HepG2 (cell line): ENCODE measurements at regions not wholly inside any gene's neighbourhood (a gene's known extent, or its start where the extent isn't known, plus 50 kb on each side); places are given as distances from the start of the nearest gene placed in this dataset.

Source experiments
- ARID3A ChIP-seq: IDR thresholded peaks from 2 replicates; pipeline ENCODE4 v1.6.1; 2012; ENCODE audit warnings: low read depth, low read length, improper control_type of control experiment
- ATF3 ChIP-seq: sonication (generic); formaldehyde crosslinking; IDR thresholded peaks from 2 replicates; pipeline ENCODE4 v1.4.0; 2020; ENCODE audit warnings: missing genetic modification reagents
- ELF3 ChIP-seq: IDR thresholded peaks from 2 replicates; pipeline ENCODE4 v1.6.1; 2016; ENCODE audit warnings: missing genetic modification reagents, missing compliant biosample characterization
- FLYWCH1 ChIP-seq: sonication (generic); formaldehyde crosslinking; IDR thresholded peaks from 2 replicates; pipeline ENCODE4 v1.8.1; 2023; ENCODE audit warnings: mild to moderate bottlenecking, missing genetic modification reagents
- GATAD2A ChIP-seq: IDR thresholded peaks from 2 replicates; pipeline ENCODE4 v1.6.1; 2016
- HNF4A ChIP-seq: sonication (generic); formaldehyde crosslinking; IDR thresholded peaks from 2 replicates; pipeline ENCODE4 v1.4.0; 2020; ENCODE audit warnings: missing genetic modification reagents
- MTF2 ChIP-seq: sonication (generic); formaldehyde crosslinking; IDR thresholded peaks from 2 replicates; pipeline ENCODE4 v1.5.0; 2020; ENCODE audit warnings: missing genetic modification reagents, borderline replicate concordance
- MXD4 ChIP-seq: IDR thresholded peaks from 2 replicates; pipeline ENCODE4 v1.6.1; 2016; ENCODE audit warnings: mild to moderate bottlenecking, missing biosample characterization, missing genetic modification reagents
- NR0B2 ChIP-seq: sonication (generic); formaldehyde crosslinking; IDR thresholded peaks from 2 replicates; pipeline ENCODE4 v1.4.0; 2020; ENCODE audit warnings: mild to moderate bottlenecking, missing genetic modification reagents
- PHF5A ChIP-seq: IDR thresholded peaks from one replicate; pipeline ENCODE4 v1.6.1; 2018; ENCODE audit warnings: low read depth, missing genetic modification reagents; ENCODE audit not compliant: unreplicated experiment
- RFXANK ChIP-seq: IDR thresholded peaks from 2 replicates; pipeline ENCODE4 v1.6.1; 2016
- ZBTB10 ChIP-seq: sonication (generic); formaldehyde crosslinking; IDR thresholded peaks from 2 replicates; pipeline ENCODE4 v1.4.0; 2020; ENCODE audit warnings: missing genetic modification reagents, borderline replicate concordance
- ZNF143 ChIP-seq: sonication (generic); formaldehyde crosslinking; IDR thresholded peaks from 2 replicates; pipeline ENCODE4 v1.4.0; 2020; ENCODE audit warnings: missing genetic modification reagents
- ZNF18 ChIP-seq: sonication (generic); formaldehyde crosslinking; IDR thresholded peaks from 2 replicates; pipeline ENCODE4 v1.8.0; 2022; ENCODE audit warnings: mild to moderate bottlenecking, missing genetic modification reagents; ENCODE audit not compliant: insufficient replicate concordance
- ZNF337 ChIP-seq: sonication (generic); formaldehyde crosslinking; IDR thresholded peaks from 2 replicates; pipeline ENCODE4 v1.5.1; 2020; ENCODE audit warnings: missing genetic modification reagents, low read depth, mild to moderate bottlenecking, borderline replicate concordance
- ZNF549 ChIP-seq: sonication (generic); formaldehyde crosslinking; IDR thresholded peaks from 2 replicates; pipeline ENCODE4 v1.5.0; 2020; ENCODE audit warnings: missing genetic modification reagents
- ZNF580 ChIP-seq: IDR thresholded peaks from 2 replicates; pipeline ENCODE4 v1.6.1; 2016; ENCODE audit warnings: low read depth, borderline replicate concordance
- ZNF784 ChIP-seq: sonication (generic); formaldehyde crosslinking; IDR thresholded peaks from 2 replicates; pipeline ENCODE4 v1.5.1; 2020; ENCODE audit warnings: missing genetic modification reagents, mild to moderate bottlenecking, borderline replicate concordance

GRCh38 chrX:20515841-20516461 lies 249.2 kb upstream of the RPS6KA3 start (continued):
- TF ChIP-seq NR0B2 (CRISPR knock-in tag) (no peak), ATF3 (CRISPR knock-in tag) (no peak), MXD4 (CRISPR knock-in tag) (no peak), FLYWCH1 (CRISPR knock-in tag) (no peak), PHF5A (CRISPR knock-in tag) (no peak), RFXANK (CRISPR knock-in tag) (no peak), ZNF784 (CRISPR knock-in tag) (no peak), ELF3 (peak; percentile 88), ZNF337 (CRISPR knock-in tag) (no peak), HNF4A (no peak), ZBTB10 (CRISPR knock-in tag) (no peak), GATAD2A (CRISPR knock-in tag) (no peak), ZNF18 (CRISPR knock-in tag) (no peak), ARID3A (no peak), ZNF580 (CRISPR knock-in tag) (no peak), ZNF549 (CRISPR knock-in tag) (no peak), MTF2 (no peak), ZNF143 (CRISPR knock-in tag) (no peak)
